HG02840 (cell line): ENCODE measurements at regions not wholly inside any gene's neighbourhood (a gene's known extent, or its start where the extent isn't known, plus 50 kb on each side); places are given as distances from the start of the nearest gene placed in this dataset.
"Not testable (repeated sequence)": the region's sequence is repeated elsewhere in the genome, so short reads cannot be mapped to it uniquely, and the experiment has no call there.

Experiments
- ATAC-seq: cut with Tn5 transposase; IDR thresholded peaks from one replicate; pipeline ENCODE4 v1.9.1; 2021; ENCODE audit warnings: mild to moderate bottlenecking, moderate library complexity, moderate number of reproducible peaks; ENCODE audit not compliant: unreplicated experiment, low FRiP score

- not testable (repeated sequence) for ATAC-seq
Observed at GRCh38 chr4:22627851-22628250, 64.9 kb upstream of the GBA3 start.

- not testable (repeated sequence) for ATAC-seq
Observed at GRCh38 chr4:22630161-22630975, 62.4 kb upstream of the GBA3 start.

GRCh38 chr4:22631167-22631566 is 61.6 kb upstream of the GBA3 start:
- ATAC-seq = not testable (repeated sequence)

- ATAC-seq = no peak
Observed at GRCh38 chr4:22634541-22635181, 58.1 kb upstream of the GBA3 start.

GRCh38 chr4:22635182-22635549 is 57.6 kb upstream of the GBA3 start:
- not testable (repeated sequence) for ATAC-seq

- ATAC-seq = no peak
Observed at GRCh38 chr4:22635692-22636091, 57.0 kb upstream of the GBA3 start.

GRCh38 chr4:22637306-22637705 is 55.4 kb upstream of the GBA3 start:
- ATAC-seq = no peak
